ENCODE measurements at regions not wholly inside any gene's neighbourhood (a gene's known extent, or its start where the extent isn't known, plus 50 kb on each side); places are given as distances from the start of the nearest gene placed in this dataset.

GRCh38 chr5:173729079-173729765 is 112.8 kb upstream of the BOD1 start:
- intact Hi-C loops (cut with micrococcal nuclease) (no loop called here), dilution Hi-C loops (cut with HindIII; ENCODE audit: low sequenced_read_pairs, unreplicated experiment) (no loop called here), in situ Hi-C loops (cut with MboI; ENCODE audit: low sequenced_read_pairs) (no loop called here)
- Histone ChIP-seq H3K9me3 (ENCODE audit: control insufficient read depth, insufficient read depth, low read length) (peaks cover 2% of the 10 kb centered on the region; the same call in 1 of the 2 replicates), H2BK15ac (ENCODE audit: low read depth, low read length) (no peak overlapping the region), H3K4ac (ENCODE audit: low read depth, low read length) (no peak overlapping the region), H3K79me1 (ENCODE audit: low read depth in 1 of 2, low read length in 2 of 2) (no peaks in the 10 kb centered on the region), H3K9ac (ENCODE audit: low read depth, low read length) (no peak overlapping the region), H3K18ac (ENCODE audit: low read depth, low read length) (no peak overlapping the region), H4K5ac (ENCODE audit: low read depth, low read length) (no peak overlapping the region), H4K8ac (ENCODE audit: low read depth in 2 of 2, low read length in 2 of 2) (no peak overlapping the region), H2BK5ac (ENCODE audit: low read depth, low read length, poor library complexity, severe bottlenecking) (no peak overlapping the region), H4K91ac (ENCODE audit: insufficient read depth, low read depth, low read length) (no peak overlapping the region), H3K27me3 (ENCODE audit: control insufficient read depth, insufficient read depth, low read length) (peaks cover 19% of the 10 kb centered on the region), H3K4me2 (ENCODE audit: low read depth, low read length) (no peak overlapping the region), H3K23ac (ENCODE audit: low read depth, low read length) (no peak overlapping the region), H2BK120ac (ENCODE audit: low read depth, low read length) (no peak overlapping the region), H2AK9ac (replicated peaks; ENCODE audit: low read depth, low read length, poor library complexity) (no peak overlapping the region), H3K56ac (ENCODE audit: extremely low read depth, insufficient read depth, low read length) (no peak overlapping the region), H3K36me3 (ENCODE audit: control insufficient read depth, insufficient read depth, low read length) (no peaks in the 10 kb centered on the region), H3K4me1 (ENCODE audit: control insufficient read depth, insufficient read depth, low read length) (no peaks in the 10 kb centered on the region), H3K14ac (replicated peaks; ENCODE audit: low read depth, low read length) (no peak overlapping the region), H3K9me1 (ENCODE audit: insufficient read depth, low read length) (no peaks in the 10 kb centered on the region), H4K20me1 (ENCODE audit: insufficient read depth, low read length) (no peaks in the 10 kb centered on the region), H3K27ac (ENCODE audit: insufficient read depth, low read length) (no peak overlapping the region), H2AK5ac (ENCODE audit: low read depth, low read length) (no peak overlapping the region), H3K4me3 (ENCODE audit: insufficient read depth, low read depth, low read length) (no peak overlapping the region), H2AFZ (replicated peaks; ENCODE audit: low read length, poor library complexity) (no peak overlapping the region), H2BK20ac (ENCODE audit: low read depth, low read length) (no peak overlapping the region)
- ATAC-seq (ENCODE audit: low read depth) (no peak), DNase-seq (no peak)
- no peak for TF ChIP-seq FOS (IDR thresholded peaks at IDR 0.05; ENCODE audit: low read depth, low read length)
- no peak for TF ChIP-seq RFX5 (IDR thresholded peaks at IDR 0.05; ENCODE audit: low read depth, low read length)
- TF ChIP-seq POLR2A (IDR thresholded peaks at IDR 0.05; ENCODE audit: low read depth, low read length): no peak
- TF ChIP-seq NFE2L2 (IDR thresholded peaks at IDR 0.05; ENCODE audit: low read depth, low read length): no peak
- TF ChIP-seq SMC3 (IDR thresholded peaks at IDR 0.05; ENCODE audit: low read depth, low read length): no peak
- no peak for TF ChIP-seq BHLHE40 (IDR thresholded peaks at IDR 0.05; ENCODE audit: low read depth, low read length)
- TF ChIP-seq CEBPB (IDR thresholded peaks at IDR 0.05; ENCODE audit: low read depth, low read length): no peak
- no peak for TF ChIP-seq USF2 (IDR thresholded peaks at IDR 0.05; ENCODE audit: low read depth, low read length)
- no peak for TF ChIP-seq CTCF (conservative IDR thresholded peaks at IDR 0.05; ENCODE audit: low read depth, low read length)
- no peak for TF ChIP-seq ELK1 (IDR thresholded peaks at IDR 0.05; ENCODE audit: borderline replicate concordance, low read depth, low read length)
- TF ChIP-seq RCOR1 (IDR thresholded peaks at IDR 0.05; ENCODE audit: insufficient replicate concordance, low read length): no peak
- no peak for TF ChIP-seq RAD21 (IDR thresholded peaks at IDR 0.05; ENCODE audit: low read length)
- no peak for TF ChIP-seq MXI1 (IDR thresholded peaks at IDR 0.05; ENCODE audit: borderline replicate concordance, low read depth, low read length)
- WGBS, 2 experiments (ENCODE audit: extremely low coverage in 2 of 2, insufficient read length in 1 of 2): 41% methylated on average over 4 of the region's 10 CpGs; no CpG with 5 or more reads in 1 of the 2 experiments
- ChIA-PET POLR2A (ENCODE audit: unreplicated experiment) (no interaction called here), CTCF (no interaction called here)
- no TSS peak for BruUV-seq (replicated peaks)
